ENCODE measurements at regions not wholly inside any gene's neighbourhood (a gene's known extent, or its start where the extent isn't known, plus 50 kb on each side); places are given as distances from the start of the nearest gene placed in this dataset.

- no peak for TF ChIP-seq CTCF (IDR thresholded peaks at IDR 0.05; ENCODE audit: insufficient read depth, low read length)
- no peak for TF ChIP-seq POLR2AphosphoS5 (IDR thresholded peaks at IDR 0.05; ENCODE audit: low read depth)
Measured at GRCh38 chr22:47293368-47294221, 531.1 kb downstream of the TBC1D22A start.

Data from HL-60 (cell line).